K562 (cell line): ENCODE measurements at regions not wholly inside any gene's neighbourhood (a gene's known extent, or its start where the extent isn't known, plus 50 kb on each side); places are given as distances from the start of the nearest gene placed in this dataset.

ENCODE experiments used
- ATAC-seq: fragments of 200-7000 bp; cut with Tn5 transposase; 3 replicates; pipeline ENCODE4 v1.9.1; 2020; ENCODE audit warnings: moderate library complexity
- BruUV-seq: library from RNA; stranded (reverse); fragments of 400-500 nt; replicated peaks from 2 replicates; lab custom pipeline; 2021; lab: Mats Ljungman, UMichigan
- CTCF ChIA-PET: fragments of 300-600 bp; formaldehyde crosslinking; extraction: SDS; loops from one replicate; lab custom pipeline; 2021; ENCODE audit warnings: low intra/inter-chr PET ratio; lab: Yijun Ruan, JAX
- POLR2A ChIA-PET: fragments of 300-600, 350-650 bp; sonication (Branson Sonifier 250); formaldehyde crosslinking; extraction: SDS; loops from one replicate; lab custom pipeline; 2021; ENCODE audit warnings: antibody characterized with exemption, inconsistent platforms; lab: Yijun Ruan, JAX
- DNase-seq, 4 experiments: peaks; one replicate each; pipeline versions ENCODE4 v3.0.0 to v3.0.0-alpha.2; 2011 to 2018; ENCODE audit warnings: low spot score in 3 of 4, mixed read lengths in 3 of 4; ENCODE audit errors: extremely low read depth in 1 of 4
- FAIRE-seq: peaks from 2 replicates; lab custom pipeline; 2011; peaks lifted over from hg19 to GRCh38; lab: Jason Lieb, UNC
- H2AFZ ChIP-seq: 2 replicates; pipeline ENCODE4 v1.6.0; 2011; ENCODE audit warnings: low read depth, low read length, control low read depth, inconsistent platforms
- H3K27ac ChIP-seq: fragments of 200-600 bp; 3 replicates; pipeline ENCODE4 v1.8.0; 2011; ENCODE audit warnings: low read depth, mild to moderate bottlenecking, control low read depth, inconsistent platforms, low read length, moderate library complexity, mixed read lengths; ENCODE audit errors: extremely low read depth
- H3K27me3 ChIP-seq, 2 experiments: fragments of 300-600 bp in 1 of 2; 2 replicates in 1 of 2; 3 replicates in 1 of 2; pipeline versions ENCODE4 v1.6.0 to v1.8.0; 2011; ENCODE audit warnings: inconsistent platforms in 2 of 2, low read length in 2 of 2, mild to moderate bottlenecking in 1 of 2, mixed read lengths in 1 of 2, moderate library complexity in 1 of 2; ENCODE audit not compliant: control insufficient read depth in 2 of 2, insufficient read depth in 2 of 2
- H3K36me3 ChIP-seq: fragments of 300-600 bp; 3 replicates; pipeline ENCODE4 v1.8.0; 2011; ENCODE audit warnings: mild to moderate bottlenecking, low read length, inconsistent platforms; ENCODE audit not compliant: control insufficient read depth, insufficient read depth
- H3K4me1 ChIP-seq, 2 experiments: fragments of 200-600 bp in 1 of 2; replicated peaks in 1 of 2; 2 replicates in 1 of 2; 3 replicates in 1 of 2; pipeline versions ENCODE4 v1.5.1 to v1.8.0; 2011; ENCODE audit warnings: inconsistent platforms in 2 of 2, low read length in 2 of 2, mild to moderate bottlenecking in 1 of 2, mixed read lengths in 1 of 2, moderate library complexity in 1 of 2; ENCODE audit not compliant: control insufficient read depth in 2 of 2, insufficient read depth in 2 of 2
- H3K4me2 ChIP-seq: 2 replicates; pipeline ENCODE4 v1.6.1; 2011; ENCODE audit warnings: low read length, control low read depth, inconsistent platforms, mixed read lengths; ENCODE audit not compliant: insufficient read depth
- H3K4me3 ChIP-seq: fragments of 200-600 bp; sonication (generic), shearing (Covaris generic); 2 replicates; pipeline ENCODE4 v1.5.1; 2016; ENCODE audit warnings: control low read depth, inconsistent platforms
- H3K79me2 ChIP-seq: fragments of 200-600 bp; 3 replicates; pipeline ENCODE4 v1.8.0; 2011; ENCODE audit warnings: low read length, inconsistent platforms; ENCODE audit not compliant: control insufficient read depth, insufficient read depth
- H3K9ac ChIP-seq, 2 experiments: 2 replicates each; pipeline versions ENCODE4 v1.6.0 to v1.6.1; 2011; ENCODE audit warnings: low read depth in 2 of 2, low read length in 2 of 2, control low read depth in 1 of 2, inconsistent platforms in 1 of 2, mild to moderate bottlenecking in 1 of 2, mixed read lengths in 1 of 2; ENCODE audit not compliant: insufficient read depth in 1 of 2
- H3K9me1 ChIP-seq: one replicate; pipeline ENCODE4 v1.6.0; 2011; ENCODE audit warnings: inconsistent platforms, mild to moderate bottlenecking, low read length, moderate library complexity; ENCODE audit not compliant: control insufficient read depth, insufficient read depth
- H3K9me3 ChIP-seq: replicated peaks from 2 replicates; pipeline ENCODE4 v1.5.1; 2011; ENCODE audit warnings: low read depth, low read length, inconsistent platforms; ENCODE audit not compliant: control insufficient read depth, insufficient read depth
- H4K20me1 ChIP-seq: replicated peaks from 2 replicates; pipeline ENCODE4 v1.6.1; 2011; ENCODE audit warnings: low read length, inconsistent platforms, mixed read lengths; ENCODE audit not compliant: control insufficient read depth, insufficient read depth
- C11orf30 ChIP-seq: fragments of 450-650 bp; IDR thresholded peaks from 2 replicates; pipeline ENCODE4 v1.6.1; 2016; ENCODE audit warnings: low read depth, mild to moderate bottlenecking
- HDAC6 ChIP-seq: IDR thresholded peaks from 2 replicates; pipeline ENCODE4 v1.6.1; 2012; ENCODE audit warnings: low read depth, mild to moderate bottlenecking, control low read depth, inconsistent platforms, low read length, moderate library complexity
- JUNB ChIP-seq: fragments of 450-650 bp; formaldehyde crosslinking; conservative IDR thresholded peaks from 2 replicates; pipeline ENCODE4 v1.4.0; 2020; ENCODE audit warnings: mild to moderate bottlenecking
- KAT2B ChIP-seq: IDR thresholded peaks from one replicate; pipeline ENCODE4 v1.6.1; 2012; ENCODE audit warnings: low read depth, mild to moderate bottlenecking, control low read depth, inconsistent platforms, low read length, moderate library complexity
- NCOA1 ChIP-seq: fragments of 450-650 bp; IDR thresholded peaks from 2 replicates; pipeline ENCODE4 v1.6.1; 2016; ENCODE audit warnings: low read depth
- RFX1 ChIP-seq: fragments of 450-650 bp; IDR thresholded peaks from 2 replicates; pipeline ENCODE4 v1.6.1; 2016; ENCODE audit warnings: mild to moderate bottlenecking, moderate library complexity
- SMARCC2 ChIP-seq: fragments of 450-650 bp; IDR thresholded peaks from 2 replicates; pipeline ENCODE4 v1.6.1; 2017; ENCODE audit warnings: antibody characterized with exemption, moderate library complexity, mild to moderate bottlenecking, low read depth
- SRF ChIP-seq, 2 experiments: fragments of 250-450, 450-650 bp in 1 of 2; sonication (Bioruptor Pico) in 1 of 2; sonication (generic) in 1 of 2; formaldehyde crosslinking; IDR thresholded peaks; 2 replicates each; pipeline versions ENCODE4 v1.5.0 to v1.5.1; 2020 to 2022; ENCODE audit warnings: mild to moderate bottlenecking in 1 of 2, missing genetic modification reagents in 1 of 2
- THAP7 ChIP-seq: fragments of 250-450 bp; sonication (Bioruptor Pico); IDR thresholded peaks from 2 replicates; pipeline ENCODE4 v1.5.0; 2021
- ZNF133 ChIP-seq: fragments of 250-450 bp; sonication (Bioruptor Pico); IDR thresholded peaks from 2 replicates; pipeline ENCODE4 v1.4.0; 2020; ENCODE audit warnings: mild to moderate bottlenecking
- ZNF184 ChIP-seq: sonication (generic); formaldehyde crosslinking; IDR thresholded peaks from 2 replicates; pipeline ENCODE4 v1.5.0; 2020; ENCODE audit warnings: missing genetic modification reagents
- WGBS: fragments of 100-300 bp; shearing (Covaris generic); methylation state at CpG from one replicate; pipeline ENCODE4 v1.1.6; 2016; ENCODE audit warnings: low coverage, mixed read lengths; ENCODE audit not compliant: insufficient coverage; ENCODE audit errors: missing lambda C conversion rate; 5-methylcytosine and 5-hydroxymethylcytosine counted together
- in situ Hi-C: fragments of 300-500 bp; cut with MboI; formaldehyde crosslinking; loops from 4 replicates; pipeline ENCODE4 v1.15.0; 2018; ENCODE audit warnings: inconsistent platforms, mixed read lengths
- intact Hi-C: fragments of 100-400 bp; cut with micrococcal nuclease; formaldehyde crosslinking; loops from 2 replicates; pipeline ENCODE4 v1.14.2; 2022

- no peak overlapping the region for H3K27ac ChIP-seq
- H3K36me3 ChIP-seq = no peaks in the 10 kb centered on the region
- in situ Hi-C loops (no loop called here), intact Hi-C loops (no loop called here)
- H3K9me1 ChIP-seq = no peaks in the 10 kb centered on the region
- DNase-seq = no peak
- H3K9me3 ChIP-seq = no peaks in the 10 kb centered on the region
- no peak for TF ChIP-seq THAP7 (CRISPR knock-in tag)
- no peak for TF ChIP-seq JUNB (CRISPR knock-in tag)
- TF ChIP-seq RFX1 = peak; percentile 24; the same call in 1 of the 2 replicates
- no peak for TF ChIP-seq SMARCC2
- TF ChIP-seq NCOA1 = no peak
- no peak for TF ChIP-seq HDAC6
- H3K27me3 ChIP-seq = no peaks in the 10 kb centered on the region
- H3K4me2 ChIP-seq = no peak overlapping the region
- ATAC-seq = no peak
- no peak overlapping the region for H3K4me3 ChIP-seq
- no peaks in the 10 kb centered on the region for H3K4me1 ChIP-seq
- FAIRE-seq = no peak
- H3K9ac ChIP-seq = no peak overlapping the region
- H2AFZ ChIP-seq = no peak overlapping the region
- ChIA-PET CTCF (no interaction called here), POLR2A (no interaction called here)
- no TSS peak for BruUV-seq
- no peaks in the 10 kb centered on the region for H3K79me2 ChIP-seq
- no peaks in the 10 kb centered on the region for H4K20me1 ChIP-seq
These were observed 393.7 kb downstream of the PPP3CA start for GRCh38 chr4:100953616-100954015.

GRCh38 chr4:100952590-100952989, 394.7 kb downstream of the PPP3CA start:
- no peak overlapping the region for H3K4me2 ChIP-seq
- H3K4me3 ChIP-seq = no peak overlapping the region
- no peaks in the 10 kb centered on the region for H3K9me3 ChIP-seq
- H3K27ac ChIP-seq = no peak overlapping the region
- no peak overlapping the region for H3K9ac ChIP-seq
- BruUV-seq = no TSS peak
- no peak for DNase-seq
- ATAC-seq = no peak
- intact Hi-C loops = no loop called here
- no peaks in the 10 kb centered on the region for H3K79me2 ChIP-seq
- 0% methylated on average over 4 of the region's 4 CpGs for WGBS
- ChIA-PET POLR2A (no interaction called here), CTCF (no interaction called here)
- no peaks in the 10 kb centered on the region for H3K27me3 ChIP-seq
- TF ChIP-seq ZNF133 (CRISPR knock-in tag) (no peak), SRF (CRISPR knock-in tag; IDR thresholded peaks at IDR 0.05) (no peak), ZNF184 (no peak), KAT2B (no peak), C11orf30 (no peak)
- H4K20me1 ChIP-seq = no peaks in the 10 kb centered on the region
- in situ Hi-C loops = no loop called here
- H3K4me1 ChIP-seq = no peaks in the 10 kb centered on the region
- no peaks in the 10 kb centered on the region for H3K9me1 ChIP-seq
- no peak for FAIRE-seq
- H2AFZ ChIP-seq = no peak overlapping the region
- no peaks in the 10 kb centered on the region for H3K36me3 ChIP-seq
